Activated naive CD4-positive, alpha-beta T cell (primary cell): ENCODE measurements at regions not wholly inside any gene's neighbourhood (a gene's known extent, or its start where the extent isn't known, plus 50 kb on each side); places are given as distances from the start of the nearest gene placed in this dataset.
"Not testable (repeated sequence)": the region's sequence is repeated elsewhere in the genome, so short reads cannot be mapped to it uniquely, and the experiment has no call there.

ENCODE experiments used
- DNase-seq, 4 experiments: peaks; one replicate each; lab custom pipeline; 2025; lab: John Stamatoyannopoulos, UW

GRCh38 chr3:34876997-34877396 is 762.3 kb upstream of the ARPP21 start:
- no peak for DNase-seq

GRCh38 chr3:34878488-34878887 is 760.8 kb upstream of the ARPP21 start:
- no peak for DNase-seq

- no peak for DNase-seq
These were observed 758.3 kb upstream of the ARPP21 start for GRCh38 chr3:34881026-34881425.

- DNase-seq = no peak
These were observed 756.6 kb upstream of the ARPP21 start for GRCh38 chr3:34882764-34883163.

- no peak for DNase-seq
These were observed 755.3 kb upstream of the ARPP21 start for GRCh38 chr3:34884007-34884406.

- DNase-seq = no peak
These were observed 752.9 kb upstream of the ARPP21 start for GRCh38 chr3:34886443-34886842.

- no peak for DNase-seq
These were observed 749.7 kb upstream of the ARPP21 start for GRCh38 chr3:34889641-34890040.

- DNase-seq = no peak
These were observed 749.1 kb upstream of the ARPP21 start for GRCh38 chr3:34890247-34890646.

GRCh38 chr3:34891941-34892340 is 747.4 kb upstream of the ARPP21 start:
- no peak for DNase-seq

GRCh38 chr3:34895841-34896240 is 743.5 kb upstream of the ARPP21 start:
- DNase-seq = no peak

- DNase-seq = not testable (repeated sequence)
These were observed 729.6 kb upstream of the ARPP21 start for GRCh38 chr3:34909679-34910078.

GRCh38 chr3:34919025-34919424 is 720.3 kb upstream of the ARPP21 start:
- no peak for DNase-seq

GRCh38 chr3:34920806-34921205 is 718.5 kb upstream of the ARPP21 start:
- no peak for DNase-seq

- DNase-seq = no peak
These were observed 714.4 kb upstream of the ARPP21 start for GRCh38 chr3:34924961-34925360.

- no peak for DNase-seq
These were observed 713.5 kb upstream of the ARPP21 start for GRCh38 chr3:34925851-34926250.

- no peak for DNase-seq
These were observed 710.3 kb upstream of the ARPP21 start for GRCh38 chr3:34929036-34929435.

- DNase-seq = no peak
These were observed 704.7 kb upstream of the ARPP21 start for GRCh38 chr3:34934660-34935059.

- DNase-seq = no peak
These were observed 700.5 kb upstream of the ARPP21 start for GRCh38 chr3:34938784-34939183.

GRCh38 chr3:34942256-34942655 is 697.1 kb upstream of the ARPP21 start:
- DNase-seq = no peak

- no peak for DNase-seq
These were observed 691.5 kb upstream of the ARPP21 start for GRCh38 chr3:34947834-34948233.

- DNase-seq = no peak
These were observed 690.8 kb upstream of the ARPP21 start for GRCh38 chr3:34948517-34948916.

GRCh38 chr3:34955680-34956079 is 683.6 kb upstream of the ARPP21 start:
- DNase-seq = no peak

- DNase-seq = no peak
These were observed 682.8 kb upstream of the ARPP21 start for GRCh38 chr3:34956511-34956910.

- DNase-seq = no peak
These were observed 681.6 kb upstream of the ARPP21 start for GRCh38 chr3:34957677-34958076.

- no peak for DNase-seq
These were observed 669.8 kb upstream of the ARPP21 start for GRCh38 chr3:34969513-34969912.
